Skeletal muscle tissue (tissue), 3 donors: ENCODE measurements at regions not wholly inside any gene's neighbourhood (a gene's known extent, or its start where the extent isn't known, plus 50 kb on each side); places are given as distances from the start of the nearest gene placed in this dataset.

Source experiments
- H3K27ac ChIP-seq: one replicate; pipeline ENCODE4 v1.7.0; 2013; ENCODE audit warnings: mild to moderate bottlenecking, low read depth, low read length, inconsistent platforms
- H3K27me3 ChIP-seq, 3 donors: one replicate each; pipeline ENCODE4 v1.7.0; 2013; ENCODE audit warnings: low read length in 3 of 3; ENCODE audit not compliant: control insufficient read depth in 3 of 3, insufficient read depth in 3 of 3
- H3K36me3 ChIP-seq, 3 donors: one replicate each; pipeline ENCODE4 v1.7.0; 2013; ENCODE audit warnings: low read length in 3 of 3; ENCODE audit not compliant: control insufficient read depth in 3 of 3, insufficient read depth in 3 of 3
- H3K4me1 ChIP-seq, 3 donors: one replicate each; pipeline ENCODE4 v1.7.0; 2013; ENCODE audit warnings: low read length in 3 of 3, mild to moderate bottlenecking in 3 of 3; ENCODE audit not compliant: control insufficient read depth in 3 of 3, insufficient read depth in 3 of 3
- H3K4me3 ChIP-seq, 3 donors: one replicate each; pipeline ENCODE4 v1.7.0; 2013; ENCODE audit warnings: low read length in 3 of 3
- H3K9ac ChIP-seq, 3 donors: one replicate each; pipeline ENCODE4 v1.7.0; 2013; ENCODE audit warnings: low read length in 3 of 3, mild to moderate bottlenecking in 3 of 3, moderate library complexity in 2 of 3, low read depth in 1 of 3
- H3K9me3 ChIP-seq, 3 donors: one replicate each; pipeline ENCODE4 v1.7.0; 2013; ENCODE audit warnings: low read length in 3 of 3; ENCODE audit not compliant: control insufficient read depth in 3 of 3
- donor health status: Osteomylitis.

- H3K9ac ChIP-seq: no peak overlapping the region
- peaks cover 0 to 4% (median 2%) of the 10 kb centered on the region in 3 donors for H3K27me3 ChIP-seq
- H3K4me1 ChIP-seq: peaks cover 0 to 12% (median 4%) of the 10 kb centered on the region in 3 donors
- H3K4me3 ChIP-seq: no peak overlapping the region
- no peaks in the 10 kb centered on the region for H3K36me3 ChIP-seq
- H3K27ac ChIP-seq: no peak overlapping the region
- peaks cover 0 to 2% (median 0%) of the 10 kb centered on the region in 3 donors for H3K9me3 ChIP-seq
These were observed 114.3 kb downstream of the FAM43A start for GRCh38 chr3:194800002-194800401.

GRCh38 chr3:194801461-194802432 is 116.1 kb downstream of the FAM43A start:
- Histone ChIP-seq H3K9me3 (no peaks in the 10 kb centered on the region), H3K27me3 (peaks cover 0 to 4% (median 2%) of the 10 kb centered on the region in 3 donors), H3K4me1 (peaks cover 0 to 12% (median 4%) of the 10 kb centered on the region in 3 donors), H3K9ac (no peak overlapping the region), H3K4me3 (no peak overlapping the region), H3K36me3 (no peaks in the 10 kb centered on the region), H3K27ac (no peak overlapping the region)

GRCh38 chr3:194804796-194805195 is 119.1 kb downstream of the FAM43A start:
- peaks cover 0 to 12% (median 4%) of the 10 kb centered on the region in 3 donors for H3K4me1 ChIP-seq
- H3K9me3 ChIP-seq: no peaks in the 10 kb centered on the region
- peaks cover 2 to 4% (median 4%) of the 10 kb centered on the region in 3 donors for H3K27me3 ChIP-seq
- no peak overlapping the region for H3K9ac ChIP-seq
- no peak overlapping the region for H3K4me3 ChIP-seq
- H3K36me3 ChIP-seq: no peaks in the 10 kb centered on the region
- no peak overlapping the region for H3K27ac ChIP-seq

- no peak overlapping the region for H3K27ac ChIP-seq
- peaks cover 0 to 8% (median 0%) of the 10 kb centered on the region in 3 donors for H3K4me1 ChIP-seq
- no peaks in the 10 kb centered on the region for H3K9me3 ChIP-seq
- peaks cover 2 to 4% (median 4%) of the 10 kb centered on the region in 3 donors for H3K27me3 ChIP-seq
- no peaks in the 10 kb centered on the region for H3K36me3 ChIP-seq
- no peak overlapping the region for H3K4me3 ChIP-seq
- no peak overlapping the region for H3K9ac ChIP-seq
These were observed 119.9 kb downstream of the FAM43A start for GRCh38 chr3:194805546-194805945.

GRCh38 chr3:194806991-194807630 is 121.4 kb downstream of the FAM43A start:
- no peaks in the 10 kb centered on the region for H3K36me3 ChIP-seq
- H3K9me3 ChIP-seq: no peaks in the 10 kb centered on the region
- H3K27me3 ChIP-seq: peaks cover 2 to 4% (median 4%) of the 10 kb centered on the region in 3 donors
- no peak overlapping the region for H3K4me3 ChIP-seq
- no peaks in the 10 kb centered on the region for H3K4me1 ChIP-seq
- no peak overlapping the region for H3K27ac ChIP-seq
- H3K9ac ChIP-seq: no peak overlapping the region

GRCh38 chr3:194808640-194809097 is 123.0 kb downstream of the FAM43A start:
- Histone ChIP-seq H3K4me1 (no peaks in the 10 kb centered on the region), H3K36me3 (no peaks in the 10 kb centered on the region), H3K9ac (no peak overlapping the region), H3K9me3 (no peaks in the 10 kb centered on the region), H3K27ac (no peak overlapping the region), H3K27me3 (peaks cover 2 to 4% (median 4%) of the 10 kb centered on the region in 3 donors), H3K4me3 (no peak overlapping the region)

GRCh38 chr3:194809382-194809781 is 123.7 kb downstream of the FAM43A start:
- Histone ChIP-seq H3K27ac (no peak overlapping the region), H3K27me3 (peaks cover 0 to 4% (median 4%) of the 10 kb centered on the region in 3 donors), H3K9me3 (no peaks in the 10 kb centered on the region), H3K4me1 (no peaks in the 10 kb centered on the region), H3K9ac (no peak overlapping the region), H3K4me3 (no peak overlapping the region), H3K36me3 (no peaks in the 10 kb centered on the region)

GRCh38 chr3:194810076-194810475 is 124.4 kb downstream of the FAM43A start:
- no peak overlapping the region for H3K27ac ChIP-seq
- H3K9me3 ChIP-seq: no peaks in the 10 kb centered on the region
- no peaks in the 10 kb centered on the region for H3K4me1 ChIP-seq
- no peaks in the 10 kb centered on the region for H3K36me3 ChIP-seq
- no peak overlapping the region for H3K9ac ChIP-seq
- H3K27me3 ChIP-seq: peaks cover 0 to 4% (median 0%) of the 10 kb centered on the region in 3 donors
- no peak overlapping the region for H3K4me3 ChIP-seq

- no peaks in the 10 kb centered on the region for H3K36me3 ChIP-seq
- no peak overlapping the region for H3K4me3 ChIP-seq
- H3K9me3 ChIP-seq: no peaks in the 10 kb centered on the region
- no peak overlapping the region for H3K27ac ChIP-seq
- no peak overlapping the region for H3K9ac ChIP-seq
- no peaks in the 10 kb centered on the region for H3K4me1 ChIP-seq
- peaks cover 0 to 4% (median 0%) of the 10 kb centered on the region in 3 donors for H3K27me3 ChIP-seq
These were observed 125.4 kb downstream of the FAM43A start for GRCh38 chr3:194811118-194811517.

- Histone ChIP-seq H3K9ac (no peak overlapping the region), H3K4me1 (no peaks in the 10 kb centered on the region), H3K27me3 (peaks cover 0 to under 1% (median 0%) of the 10 kb centered on the region in 3 donors), H3K4me3 (no peak overlapping the region), H3K36me3 (no peaks in the 10 kb centered on the region), H3K27ac (no peak overlapping the region), H3K9me3 (no peaks in the 10 kb centered on the region)
These were observed 126.5 kb downstream of the FAM43A start for GRCh38 chr3:194812176-194812575.
